Adrenal gland (tissue), 5 donors: ENCODE measurements at regions not wholly inside any gene's neighbourhood (a gene's known extent, or its start where the extent isn't known, plus 50 kb on each side); places are given as distances from the start of the nearest gene placed in this dataset.

Experiments
- CTCF ChIP-seq, 6 experiments: fragments of 450-650 bp in 4 of 6; fragments of 200-600 bp in 2 of 6; sonication (generic) in 1 of 6; IDR thresholded peaks; 1 replicate in 5 of 6; 2 replicates in 1 of 6; pipeline versions ENCODE4 v1.5.1 to v1.8.0; 2016 to 2021; ENCODE audit warnings: antibody characterized with exemption in 6 of 6, mild to moderate bottlenecking in 2 of 6, moderate library complexity in 1 of 6
- POLR2A ChIP-seq, 2 donors: fragments of 450-650 bp; IDR thresholded peaks; one replicate each; pipeline ENCODE4 v1.6.1; 2017; ENCODE audit warnings: antibody characterized with exemption in 2 of 2, mild to moderate bottlenecking in 2 of 2, moderate library complexity in 1 of 2
- donor health status: DM: no; HTN: no; CAD: no.

GRCh38 chr3:96576935-96577334, 237.5 kb upstream of the EPHA6 start:
- TF ChIP-seq POLR2A (IDR thresholded peaks at IDR 0.05) (no peak), CTCF (IDR thresholded peaks at IDR 0.05) (no peak)
